ENCODE measurements at regions not wholly inside any gene's neighbourhood (a gene's known extent, or its start where the extent isn't known, plus 50 kb on each side); places are given as distances from the start of the nearest gene placed in this dataset.

GRCh38 chr2:10215393-10215935 lies 87.2 kb upstream of the HPCAL1 start:
- TF ChIP-seq POLR2A (IDR thresholded peaks at IDR 0.05), result no peak
- TF ChIP-seq, protein P1, sequence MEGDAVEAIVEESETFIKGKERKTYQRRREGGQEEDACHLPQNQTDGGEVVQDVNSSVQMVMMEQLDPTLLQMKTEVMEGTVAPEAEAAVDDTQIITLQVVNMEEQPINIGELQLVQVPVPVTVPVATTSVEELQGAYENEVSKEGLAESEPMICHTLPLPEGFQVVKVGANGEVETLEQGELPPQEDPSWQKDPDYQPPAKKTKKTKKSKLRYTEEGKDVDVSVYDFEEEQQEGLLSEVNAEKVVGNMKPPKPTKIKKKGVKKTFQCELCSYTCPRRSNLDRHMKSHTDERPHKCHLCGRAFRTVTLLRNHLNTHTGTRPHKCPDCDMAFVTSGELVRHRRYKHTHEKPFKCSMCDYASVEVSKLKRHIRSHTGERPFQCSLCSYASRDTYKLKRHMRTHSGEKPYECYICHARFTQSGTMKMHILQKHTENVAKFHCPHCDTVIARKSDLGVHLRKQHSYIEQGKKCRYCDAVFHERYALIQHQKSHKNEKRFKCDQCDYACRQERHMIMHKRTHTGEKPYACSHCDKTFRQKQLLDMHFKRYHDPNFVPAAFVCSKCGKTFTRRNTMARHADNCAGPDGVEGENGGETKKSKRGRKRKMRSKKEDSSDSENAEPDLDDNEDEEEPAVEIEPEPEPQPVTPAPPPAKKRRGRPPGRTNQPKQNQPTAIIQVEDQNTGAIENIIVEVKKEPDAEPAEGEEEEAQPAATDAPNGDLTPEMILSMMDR (IDR thresholded peaks at IDR 0.05), result no peak

Measured in adrenal gland (tissue), 5 donors.